Fibroblast of pulmonary artery (primary cell): ENCODE measurements at regions not wholly inside any gene's neighbourhood (a gene's known extent, or its start where the extent isn't known, plus 50 kb on each side); places are given as distances from the start of the nearest gene placed in this dataset.

Experiments
- DNase-seq: peaks from one replicate; pipeline ENCODE4 v3.0.0-alpha.2; 2010; ENCODE audit warnings: low read depth
- H3K4me3 ChIP-seq: replicated peaks from 2 replicates; pipeline ENCODE4 v1.5.1; 2011; ENCODE audit warnings: low read depth, mild to moderate bottlenecking, control low read depth, low read length, moderate library complexity
- CTCF ChIP-seq: IDR thresholded peaks from 2 replicates; pipeline ENCODE4 v1.5.1; 2011; ENCODE audit warnings: mild to moderate bottlenecking, control low read depth, low read length, inconsistent platforms; ENCODE audit errors: missing control alignments

- no peak overlapping the region for H3K4me3 ChIP-seq
- no peak for DNase-seq
- TF ChIP-seq CTCF = no peak
These were observed 969.2 kb upstream of the RBFOX1 start for GRCh38 chr16:6363396-6363795.

- no peak overlapping the region for H3K4me3 ChIP-seq
- DNase-seq = no peak
- TF ChIP-seq CTCF = no peak
These were observed 970.3 kb upstream of the RBFOX1 start for GRCh38 chr16:6362321-6362720.

GRCh38 chr16:6360641-6361040 is 972.0 kb upstream of the RBFOX1 start:
- H3K4me3 ChIP-seq = no peak overlapping the region
- no peak for TF ChIP-seq CTCF
- DNase-seq = no peak

- no peak overlapping the region for H3K4me3 ChIP-seq
- no peak for TF ChIP-seq CTCF
- no peak for DNase-seq
These were observed 975.7 kb upstream of the RBFOX1 start for GRCh38 chr16:6356911-6357310.

GRCh38 chr16:6349725-6350124 is 982.9 kb upstream of the RBFOX1 start:
- no peak for DNase-seq

GRCh38 chr16:6345090-6345489 is 987.6 kb upstream of the RBFOX1 start:
- TF ChIP-seq CTCF = no peak
- no peak overlapping the region for H3K4me3 ChIP-seq
- DNase-seq = no peak

More at GRCh38 chr16:6349725-6350124, 982.9 kb upstream of the RBFOX1 start:
- no peak overlapping the region for H3K4me3 ChIP-seq
- no peak for TF ChIP-seq CTCF

- DNase-seq = no peak
- no peak for TF ChIP-seq CTCF
These were observed 989.5 kb upstream of the RBFOX1 start for GRCh38 chr16:6343157-6343556.

More at GRCh38 chr16:6343157-6343556, 989.5 kb upstream of the RBFOX1 start:
- H3K4me3 ChIP-seq = no peak overlapping the region
